Neural progenitor cell (in vitro differentiated cells): ENCODE measurements at regions not wholly inside any gene's neighbourhood (a gene's known extent, or its start where the extent isn't known, plus 50 kb on each side); places are given as distances from the start of the nearest gene placed in this dataset.

Experiments used
- DNase-seq: peaks from one replicate; pipeline ENCODE4 v3.0.0-alpha.2; 2016; ENCODE audit warnings: low spot score
- H2AFZ ChIP-seq: fragments of 200-600 bp; sonication (generic); replicated peaks from 2 replicates; pipeline ENCODE4 v1.6.1; 2016; ENCODE audit warnings: antibody characterized with exemption
- H3F3A ChIP-seq: fragments of 200-600 bp; sonication (generic); 2 replicates; pipeline ENCODE4 v1.6.1; 2016; ENCODE audit warnings: antibody characterized with exemption, low read depth
- H3K27ac ChIP-seq: fragments of 200-600 bp; sonication (generic); 2 replicates; pipeline ENCODE4 v1.5.1; 2016; ENCODE audit warnings: mild to moderate bottlenecking
- H3K27me3 ChIP-seq: fragments of 200-600 bp; sonication (generic); 2 replicates; pipeline ENCODE4 v1.6.1; 2016; ENCODE audit warnings: mild to moderate bottlenecking, moderate library complexity
- H3K36me3 ChIP-seq: fragments of 200-600 bp; sonication (generic); 2 replicates; pipeline ENCODE4 v1.5.1; 2016
- H3K4me1 ChIP-seq: fragments of 200-600 bp; sonication (generic); 2 replicates; pipeline ENCODE4 v1.6.1; 2016; ENCODE audit warnings: mixed run types
- H3K4me2 ChIP-seq: fragments of 200-600 bp; sonication (generic); 2 replicates; pipeline ENCODE4 v1.6.1; 2016
- H3K4me3 ChIP-seq: fragments of 200-600 bp; sonication (generic); 2 replicates; pipeline ENCODE4 v1.5.1; 2016
- H3K79me2 ChIP-seq: fragments of 200-600 bp; sonication (generic); 2 replicates; pipeline ENCODE4 v1.6.1; 2016; ENCODE audit warnings: low read depth
- H3K9ac ChIP-seq: fragments of 200-600 bp; sonication (generic); 2 replicates; pipeline ENCODE4 v1.6.1; 2016
- H3K9me3 ChIP-seq: fragments of 200-600 bp; sonication (generic); 2 replicates; pipeline ENCODE4 v1.5.1; 2016; ENCODE audit warnings: low read depth
- H4K20me1 ChIP-seq: fragments of 200-600 bp; sonication (generic); 2 replicates; pipeline ENCODE4 v1.6.1; 2016; ENCODE audit warnings: low read depth
- H3K27ac Mint-ChIP-seq: 3 replicates; pipeline ENCODE4 v1.8.0; 2021; ENCODE audit warnings: mixed read lengths
- H3K27me3 Mint-ChIP-seq: 2 replicates; pipeline ENCODE4 v1.8.0; 2022; ENCODE audit warnings: low read depth, mild to moderate bottlenecking, inconsistent platforms, moderate library complexity, mixed read lengths; ENCODE audit not compliant: insufficient read depth
- H3K36me3 Mint-ChIP-seq: 3 replicates; pipeline ENCODE4 v1.8.0; 2021; ENCODE audit warnings: mixed read lengths
- H3K4me1 Mint-ChIP-seq: 3 replicates; pipeline ENCODE4 v1.8.0; 2021; ENCODE audit warnings: mixed read lengths
- H3K4me3 Mint-ChIP-seq: 3 replicates; pipeline ENCODE4 v1.8.0; 2021; ENCODE audit warnings: mild to moderate bottlenecking, moderate library complexity, mixed read lengths
- H3K9me3 Mint-ChIP-seq: 3 replicates; pipeline ENCODE4 v1.8.0; 2020; ENCODE audit warnings: mixed read lengths
- EZH2 ChIP-seq: fragments of 200-600 bp; sonication (generic); IDR thresholded peaks from 2 replicates; pipeline ENCODE4 v1.6.1; 2017; ENCODE audit warnings: antibody characterized with exemption, mild to moderate bottlenecking, moderate library complexity
- EZH2phosphoT487 ChIP-seq: fragments of 200-600 bp; sonication (generic); IDR thresholded peaks from 2 replicates; pipeline ENCODE4 v1.6.1; 2017; ENCODE audit warnings: antibody characterized with exemption
- TF ChIP-seq, protein P1 (sequence below): fragments of 200-600 bp; sonication (generic); IDR thresholded peaks from 2 replicates; pipeline ENCODE4 v1.5.1; 2017; ENCODE audit warnings: antibody characterized with exemption, mild to moderate bottlenecking

GRCh38 chr3:44042772-44043171 is 198.9 kb upstream of the TOPAZ1 start:
- H3K9me3 Mint-ChIP-seq: peaks cover 2% of the 10 kb centered on the region

GRCh38 chr3:44045476-44046275 is 196.0 kb upstream of the TOPAZ1 start:
- H3K4me1 ChIP-seq: peaks cover 16% of the 10 kb centered on the region
- H3K9me3 Mint-ChIP-seq: peaks cover 3% of the 10 kb centered on the region
- no peak for DNase-seq
- no peaks in the 10 kb centered on the region for H3K9me3 ChIP-seq
- no peak overlapping the region for H2AFZ ChIP-seq
- no peak overlapping the region for H3K9ac ChIP-seq
- H3K4me2 ChIP-seq: no peak overlapping the region
- no peaks in the 10 kb centered on the region for H3K36me3 Mint-ChIP-seq
- H3K27ac ChIP-seq: no peak overlapping the region
- H3K27me3 ChIP-seq: no peaks in the 10 kb centered on the region
- no peaks in the 10 kb centered on the region for H3K79me2 ChIP-seq
- no peak overlapping the region for H3K4me3 Mint-ChIP-seq
- no peaks in the 10 kb centered on the region for H3F3A ChIP-seq
- H3K4me3 ChIP-seq: no peak overlapping the region
- H3K36me3 ChIP-seq: no peaks in the 10 kb centered on the region
- no peak overlapping the region for H3K27ac Mint-ChIP-seq
- no peak for TF ChIP-seq EZH2
- TF ChIP-seq, protein P1, sequence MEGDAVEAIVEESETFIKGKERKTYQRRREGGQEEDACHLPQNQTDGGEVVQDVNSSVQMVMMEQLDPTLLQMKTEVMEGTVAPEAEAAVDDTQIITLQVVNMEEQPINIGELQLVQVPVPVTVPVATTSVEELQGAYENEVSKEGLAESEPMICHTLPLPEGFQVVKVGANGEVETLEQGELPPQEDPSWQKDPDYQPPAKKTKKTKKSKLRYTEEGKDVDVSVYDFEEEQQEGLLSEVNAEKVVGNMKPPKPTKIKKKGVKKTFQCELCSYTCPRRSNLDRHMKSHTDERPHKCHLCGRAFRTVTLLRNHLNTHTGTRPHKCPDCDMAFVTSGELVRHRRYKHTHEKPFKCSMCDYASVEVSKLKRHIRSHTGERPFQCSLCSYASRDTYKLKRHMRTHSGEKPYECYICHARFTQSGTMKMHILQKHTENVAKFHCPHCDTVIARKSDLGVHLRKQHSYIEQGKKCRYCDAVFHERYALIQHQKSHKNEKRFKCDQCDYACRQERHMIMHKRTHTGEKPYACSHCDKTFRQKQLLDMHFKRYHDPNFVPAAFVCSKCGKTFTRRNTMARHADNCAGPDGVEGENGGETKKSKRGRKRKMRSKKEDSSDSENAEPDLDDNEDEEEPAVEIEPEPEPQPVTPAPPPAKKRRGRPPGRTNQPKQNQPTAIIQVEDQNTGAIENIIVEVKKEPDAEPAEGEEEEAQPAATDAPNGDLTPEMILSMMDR: no peak
- TF ChIP-seq EZH2phosphoT487: no peak
- peaks cover 2% of the 10 kb centered on the region for H3K27me3 Mint-ChIP-seq
- H3K4me1 Mint-ChIP-seq: peaks cover 3% of the 10 kb centered on the region
- H4K20me1 ChIP-seq: no peaks in the 10 kb centered on the region

More at GRCh38 chr3:44042772-44043171, 198.9 kb upstream of the TOPAZ1 start:
- H3K4me3 ChIP-seq: no peak overlapping the region
- H3F3A ChIP-seq: no peaks in the 10 kb centered on the region
- DNase-seq: no peak
- Mint-ChIP-seq H3K4me1 (peaks cover 3% of the 10 kb centered on the region), H3K4me3 (no peak overlapping the region), H3K36me3 (no peaks in the 10 kb centered on the region), H3K27me3 (peaks cover 2% of the 10 kb centered on the region), H3K27ac (no peak overlapping the region)
- H3K27ac ChIP-seq: no peak overlapping the region
- no peak overlapping the region for H3K9ac ChIP-seq
- H3K9me3 ChIP-seq: no peaks in the 10 kb centered on the region
- TF ChIP-seq EZH2phosphoT487 (no peak), EZH2 (no peak)
- TF ChIP-seq, protein P1: no peak
- no peak overlapping the region for H3K4me2 ChIP-seq
- H2AFZ ChIP-seq: no peak overlapping the region
- H3K36me3 ChIP-seq: no peaks in the 10 kb centered on the region
- no peaks in the 10 kb centered on the region for H3K27me3 ChIP-seq
- no peaks in the 10 kb centered on the region for H3K4me1 ChIP-seq
- H4K20me1 ChIP-seq: no peaks in the 10 kb centered on the region
- H3K79me2 ChIP-seq: no peaks in the 10 kb centered on the region

DNA sequence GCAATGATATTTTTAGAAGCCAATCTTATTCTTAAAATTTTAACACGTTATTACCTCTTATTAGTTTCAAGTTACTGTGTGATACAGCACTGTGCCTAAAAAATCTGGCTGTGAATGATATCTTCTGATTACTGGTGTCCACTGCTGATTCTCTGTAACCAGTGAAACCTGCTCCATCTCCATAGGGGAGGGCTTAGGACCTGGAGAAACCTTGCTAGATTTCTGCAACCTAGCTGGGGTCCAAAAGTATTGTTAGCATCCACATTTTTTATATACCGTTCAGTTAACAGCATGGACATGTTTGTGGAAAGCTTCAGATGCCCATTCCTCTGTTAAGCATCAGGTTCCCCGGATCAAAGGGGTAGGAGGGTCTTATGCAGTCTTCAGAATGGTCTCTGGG is 193.9 kb upstream of the TOPAZ1 start:
- H3K9me3 Mint-ChIP-seq: peaks cover 3% of the 10 kb centered on the region
- Histone ChIP-seq H3K9me3 (no peaks in the 10 kb centered on the region), H3K36me3 (no peaks in the 10 kb centered on the region), H3K9ac (no peak overlapping the region), H4K20me1 (no peaks in the 10 kb centered on the region), H3K4me3 (no peak overlapping the region), H3K79me2 (no peaks in the 10 kb centered on the region), H3K4me2 (no peak overlapping the region), H3K4me1 (peaks cover 18% of the 10 kb centered on the region), H3K27ac (no peak overlapping the region), H3F3A (no peaks in the 10 kb centered on the region), H3K27me3 (no peaks in the 10 kb centered on the region), H2AFZ (no peak overlapping the region)
- H3K4me3 Mint-ChIP-seq: no peak overlapping the region
- no peak overlapping the region for H3K27ac Mint-ChIP-seq
- peaks cover 4% of the 10 kb centered on the region for H3K4me1 Mint-ChIP-seq
- no peak for TF ChIP-seq EZH2
- no peak for TF ChIP-seq EZH2phosphoT487
- TF ChIP-seq, protein P1: no peak
- H3K36me3 Mint-ChIP-seq: no peaks in the 10 kb centered on the region
- DNase-seq: no peak
- no peaks in the 10 kb centered on the region for H3K27me3 Mint-ChIP-seq
